Liver (tissue), 3 donors: ENCODE measurements at regions not wholly inside any gene's neighbourhood (a gene's known extent, or its start where the extent isn't known, plus 50 kb on each side); places are given as distances from the start of the nearest gene placed in this dataset.

Experiments used
- GABPA ChIP-seq, 2 donors: IDR thresholded peaks in 1 of 2; conservative IDR thresholded peaks in 1 of 2; 2 replicates each; pipeline ENCODE4 v1.6.1; 2016; ENCODE audit warnings: antibody characterized with exemption in 2 of 2, mild to moderate bottlenecking in 1 of 2, moderate library complexity in 1 of 2
- TF ChIP-seq, protein P1 (sequence below): fragments of 150-350 bp; IDR thresholded peaks from 2 replicates; pipeline ENCODE4 v1.5.1; 2017; ENCODE audit warnings: improper control_type of control experiment, low read depth, low read length; ENCODE audit not compliant: missing input control
- donor health status: healthy.
- donor health status: healthy.

DNA sequence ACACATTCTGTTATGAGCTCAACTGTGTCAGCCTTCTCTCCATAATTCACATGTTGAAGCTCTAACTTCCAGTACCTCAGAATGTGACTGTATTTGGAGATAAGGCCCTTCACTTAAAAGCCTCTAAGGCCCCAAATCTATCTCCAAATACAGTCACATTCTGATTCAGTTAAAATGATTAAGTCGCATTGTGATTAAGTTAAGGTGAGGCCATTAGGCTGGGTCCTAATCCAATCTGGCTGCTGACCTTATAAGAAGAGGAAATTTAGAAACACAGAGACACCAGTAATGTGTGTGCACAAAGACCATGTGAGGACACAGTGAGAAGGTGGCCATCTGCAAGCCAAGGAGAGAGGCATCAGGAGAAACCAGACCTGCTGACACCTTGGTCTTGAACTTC lies 141.6 kb downstream of the GXYLT1 start:
- TF ChIP-seq, protein P1, sequence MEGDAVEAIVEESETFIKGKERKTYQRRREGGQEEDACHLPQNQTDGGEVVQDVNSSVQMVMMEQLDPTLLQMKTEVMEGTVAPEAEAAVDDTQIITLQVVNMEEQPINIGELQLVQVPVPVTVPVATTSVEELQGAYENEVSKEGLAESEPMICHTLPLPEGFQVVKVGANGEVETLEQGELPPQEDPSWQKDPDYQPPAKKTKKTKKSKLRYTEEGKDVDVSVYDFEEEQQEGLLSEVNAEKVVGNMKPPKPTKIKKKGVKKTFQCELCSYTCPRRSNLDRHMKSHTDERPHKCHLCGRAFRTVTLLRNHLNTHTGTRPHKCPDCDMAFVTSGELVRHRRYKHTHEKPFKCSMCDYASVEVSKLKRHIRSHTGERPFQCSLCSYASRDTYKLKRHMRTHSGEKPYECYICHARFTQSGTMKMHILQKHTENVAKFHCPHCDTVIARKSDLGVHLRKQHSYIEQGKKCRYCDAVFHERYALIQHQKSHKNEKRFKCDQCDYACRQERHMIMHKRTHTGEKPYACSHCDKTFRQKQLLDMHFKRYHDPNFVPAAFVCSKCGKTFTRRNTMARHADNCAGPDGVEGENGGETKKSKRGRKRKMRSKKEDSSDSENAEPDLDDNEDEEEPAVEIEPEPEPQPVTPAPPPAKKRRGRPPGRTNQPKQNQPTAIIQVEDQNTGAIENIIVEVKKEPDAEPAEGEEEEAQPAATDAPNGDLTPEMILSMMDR: no peak
- TF ChIP-seq GABPA (IDR thresholded peaks at IDR 0.05 in 1 of 2, conservative IDR thresholded peaks at IDR 0.05 in 1 of 2): no peak
